Retinal pigment epithelial cell (primary cell): ENCODE measurements at regions not wholly inside any gene's neighbourhood (a gene's known extent, or its start where the extent isn't known, plus 50 kb on each side); places are given as distances from the start of the nearest gene placed in this dataset.

Experiments
- DNase-seq: peaks from one replicate; pipeline ENCODE4 v3.0.0-alpha.2; 2010; ENCODE audit warnings: low read depth
- H3K4me3 ChIP-seq: 2 replicates; pipeline ENCODE4 v1.5.1; 2011; ENCODE audit warnings: mild to moderate bottlenecking, low read length, control low read depth, moderate library complexity
- TF ChIP-seq, protein P1 (sequence below): conservative IDR thresholded peaks from 2 replicates; pipeline ENCODE4 v1.5.1; 2011; ENCODE audit warnings: low read depth, low read length, control low read depth, inconsistent platforms

DNA sequence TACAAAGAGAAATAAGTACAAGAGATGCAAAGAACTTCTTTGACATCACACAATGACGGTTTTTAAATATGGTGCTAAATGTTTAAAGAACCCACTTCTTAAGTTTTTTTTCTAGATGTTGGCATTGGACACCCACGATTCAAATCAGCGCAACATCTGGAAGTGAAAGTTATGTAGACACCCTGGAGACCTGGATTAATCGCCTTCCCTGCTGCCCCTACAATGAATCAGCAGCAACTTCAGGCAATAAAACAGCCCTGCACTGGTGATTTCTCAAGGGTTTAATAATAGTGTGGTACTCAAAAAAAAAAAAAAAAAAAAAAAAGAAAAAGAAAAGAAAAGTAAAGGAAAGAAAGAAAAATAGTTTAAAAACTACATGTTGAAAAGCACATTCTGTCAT, 248.3 kb downstream of the NUF2 start:
- no peak for DNase-seq
- TF ChIP-seq, protein P1, sequence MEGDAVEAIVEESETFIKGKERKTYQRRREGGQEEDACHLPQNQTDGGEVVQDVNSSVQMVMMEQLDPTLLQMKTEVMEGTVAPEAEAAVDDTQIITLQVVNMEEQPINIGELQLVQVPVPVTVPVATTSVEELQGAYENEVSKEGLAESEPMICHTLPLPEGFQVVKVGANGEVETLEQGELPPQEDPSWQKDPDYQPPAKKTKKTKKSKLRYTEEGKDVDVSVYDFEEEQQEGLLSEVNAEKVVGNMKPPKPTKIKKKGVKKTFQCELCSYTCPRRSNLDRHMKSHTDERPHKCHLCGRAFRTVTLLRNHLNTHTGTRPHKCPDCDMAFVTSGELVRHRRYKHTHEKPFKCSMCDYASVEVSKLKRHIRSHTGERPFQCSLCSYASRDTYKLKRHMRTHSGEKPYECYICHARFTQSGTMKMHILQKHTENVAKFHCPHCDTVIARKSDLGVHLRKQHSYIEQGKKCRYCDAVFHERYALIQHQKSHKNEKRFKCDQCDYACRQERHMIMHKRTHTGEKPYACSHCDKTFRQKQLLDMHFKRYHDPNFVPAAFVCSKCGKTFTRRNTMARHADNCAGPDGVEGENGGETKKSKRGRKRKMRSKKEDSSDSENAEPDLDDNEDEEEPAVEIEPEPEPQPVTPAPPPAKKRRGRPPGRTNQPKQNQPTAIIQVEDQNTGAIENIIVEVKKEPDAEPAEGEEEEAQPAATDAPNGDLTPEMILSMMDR = no peak

DNA sequence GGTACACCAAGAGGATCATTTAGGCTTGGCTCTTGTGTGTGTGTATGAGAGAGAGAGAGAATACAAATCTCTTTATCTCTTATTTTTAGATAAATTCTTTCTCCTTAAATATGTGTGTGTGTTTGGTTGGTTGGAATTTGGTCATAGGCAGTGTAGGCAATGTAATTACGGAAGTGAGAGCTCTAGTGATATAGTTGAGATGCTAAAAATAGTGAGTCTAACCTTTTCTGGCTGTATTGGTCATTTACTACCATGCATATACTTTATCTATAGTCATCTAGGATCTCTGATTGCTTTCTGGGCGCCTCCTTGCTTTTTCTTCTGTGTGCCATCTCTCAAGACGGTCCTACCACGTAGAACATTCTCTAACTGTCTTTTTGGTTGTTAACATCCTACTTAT, 250.2 kb downstream of the NUF2 start:
- DNase-seq = no peak
- TF ChIP-seq, protein P1 = no peak
- no peak overlapping the region for H3K4me3 ChIP-seq

More for the DNA sequence above, 248.3 kb downstream of the NUF2 start:
- no peak overlapping the region for H3K4me3 ChIP-seq

DNA sequence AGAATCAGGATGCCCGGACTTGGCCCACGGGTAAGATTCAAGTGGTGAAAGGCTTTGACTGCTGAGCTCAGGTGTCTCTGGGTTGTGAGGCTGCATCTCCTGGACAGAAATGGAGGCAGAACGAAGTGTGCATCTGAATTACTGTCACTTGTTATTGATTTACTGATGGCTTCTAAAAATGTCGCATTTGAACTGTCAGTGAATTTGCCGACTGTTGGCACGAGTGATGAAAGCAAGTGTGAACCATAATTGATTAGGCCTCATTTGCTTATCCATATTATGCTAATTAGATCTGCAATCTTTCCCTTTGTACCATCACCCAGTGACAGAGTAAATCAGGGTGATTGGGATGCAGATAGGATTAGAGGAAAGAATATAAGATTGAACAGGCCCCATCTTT, 252.4 kb downstream of the NUF2 start:
- no peak for DNase-seq
- no peak overlapping the region for H3K4me3 ChIP-seq
- TF ChIP-seq, protein P1 = no peak

DNA sequence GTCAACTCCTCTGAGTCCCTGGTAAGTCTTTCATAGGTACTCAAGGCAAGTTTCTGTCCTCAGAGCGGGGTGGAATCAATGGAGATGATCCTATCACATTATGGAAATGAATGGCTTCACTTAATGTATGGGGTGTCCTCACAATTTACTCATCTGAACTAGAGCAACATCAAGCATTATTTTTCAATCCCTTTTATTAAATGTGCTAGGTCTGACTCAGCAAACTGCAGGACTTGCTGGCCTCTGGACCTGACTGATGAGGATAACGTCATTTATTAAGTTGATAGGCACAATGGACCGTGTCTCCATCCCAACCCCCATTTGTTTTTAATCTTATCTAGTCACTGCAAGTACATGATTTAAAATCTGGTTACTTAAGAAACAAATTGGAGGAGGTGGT, 259.2 kb downstream of the NUF2 start:
- no peak for DNase-seq
- TF ChIP-seq, protein P1 = no peak
- H3K4me3 ChIP-seq = no peak overlapping the region

DNA sequence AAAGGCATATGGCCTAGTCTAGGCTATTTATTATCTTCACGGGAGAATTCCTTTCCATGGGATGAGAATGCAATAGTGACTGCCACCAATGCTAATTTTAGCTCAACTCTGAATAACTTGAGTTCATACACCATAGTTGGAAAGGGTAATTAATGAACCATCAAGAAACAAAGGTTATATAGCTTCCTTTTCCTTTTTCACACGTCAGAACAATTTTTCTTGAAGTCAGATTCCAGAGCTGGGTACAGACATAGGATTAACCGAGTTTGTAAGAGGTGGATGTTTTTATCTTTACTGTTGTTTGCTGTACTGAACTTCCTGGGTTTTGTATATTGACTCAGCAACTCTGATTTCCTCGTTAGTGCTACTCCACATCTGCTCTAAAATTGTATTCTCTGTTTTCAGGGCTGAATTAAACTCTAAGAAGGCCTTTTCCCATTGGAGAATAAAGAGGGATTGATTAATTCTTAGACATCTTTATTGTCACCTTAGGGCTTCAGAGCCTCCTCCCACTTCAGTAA, 262.0 kb downstream of the NUF2 start:
- no peak overlapping the region for H3K4me3 ChIP-seq
- TF ChIP-seq, protein P1 = no peak
- DNase-seq = peak; percentile 22

DNA sequence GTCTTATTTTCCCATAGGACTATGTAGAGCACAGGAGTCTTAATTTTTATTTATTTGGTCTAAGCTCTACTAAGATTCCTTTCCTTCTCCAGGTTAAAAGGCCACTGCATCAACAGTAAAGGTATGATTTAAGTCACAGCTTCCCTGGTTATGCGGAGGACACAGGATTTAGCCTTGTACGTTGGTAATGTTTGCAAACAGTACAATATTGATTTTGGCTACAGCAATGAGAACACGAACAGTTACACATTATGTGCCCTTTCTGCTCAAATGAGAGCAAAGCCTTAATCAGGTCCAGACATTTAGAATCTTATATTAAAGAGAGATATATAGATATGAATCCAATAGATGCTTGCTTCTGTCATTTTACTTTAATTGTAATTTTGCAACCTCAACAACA, 264.0 kb downstream of the NUF2 start:
- no peak overlapping the region for H3K4me3 ChIP-seq
- TF ChIP-seq, protein P1 = no peak
- no peak for DNase-seq

DNA sequence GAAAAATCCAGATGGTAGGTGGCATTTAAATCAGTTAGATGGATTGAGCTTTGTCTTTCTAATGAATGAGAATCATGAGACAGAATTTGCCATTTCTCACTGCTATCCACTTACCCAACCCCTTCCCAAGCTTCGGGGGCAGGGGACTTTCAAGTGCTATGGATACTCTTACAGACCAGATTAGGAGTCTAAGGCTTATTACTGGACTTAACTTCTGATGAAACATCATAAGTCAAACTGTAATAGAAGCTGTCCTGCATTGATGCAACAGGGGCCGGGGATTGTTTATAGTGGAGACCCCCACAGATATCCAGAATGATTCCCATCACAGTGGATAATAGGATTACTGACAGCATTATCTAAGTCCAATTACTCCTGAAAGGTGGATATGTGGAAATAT, 267.0 kb downstream of the NUF2 start:
- TF ChIP-seq, protein P1 = no peak
- DNase-seq = no peak

More for the DNA sequence above, 267.0 kb downstream of the NUF2 start:
- no peak overlapping the region for H3K4me3 ChIP-seq
